Suprapubic skin (tissue), 3 donors: ENCODE measurements at regions not wholly inside any gene's neighbourhood (a gene's known extent, or its start where the extent isn't known, plus 50 kb on each side); places are given as distances from the start of the nearest gene placed in this dataset.

Source experiments
- CTCF ChIP-seq, 2 donors: fragments of 200-600 bp in 1 of 2; fragments of 450-650 bp in 1 of 2; sonication (generic) in 1 of 2; IDR thresholded peaks; one replicate each; pipeline ENCODE4 v1.5.1; 2016 to 2019; ENCODE audit warnings: antibody characterized with exemption in 2 of 2, mild to moderate bottlenecking in 1 of 2, moderate library complexity in 1 of 2
- POLR2AphosphoS5 ChIP-seq, 3 donors: sonication (generic); formaldehyde crosslinking; IDR thresholded peaks; one replicate each; pipeline ENCODE4 v1.6.1; 2017; ENCODE audit warnings: antibody characterized with exemption in 3 of 3

- TF ChIP-seq CTCF (IDR thresholded peaks at IDR 0.05) (no peak), POLR2AphosphoS5 (IDR thresholded peaks at IDR 0.05) (no peak)
Observed at GRCh38 chr2:201978333-201978732, 55.3 kb upstream of the FZD7 start.
